Caco-2 (cell line): ENCODE measurements at regions not wholly inside any gene's neighbourhood (a gene's known extent, or its start where the extent isn't known, plus 50 kb on each side); places are given as distances from the start of the nearest gene placed in this dataset.

Source experiments
- BruUV-seq: library from RNA; stranded (reverse); fragments of 400-500 nt; replicated peaks from 2 replicates; lab custom pipeline; 2021; lab: Mats Ljungman, UMichigan
- CTCF ChIA-PET: fragments of 300-600 bp; sonication (Branson Sonifier 250); formaldehyde crosslinking; loops from one replicate; lab custom pipeline; 2022; ENCODE audit warnings: antibody characterized with exemption; lab: Charles Lee
- POLR2A ChIA-PET: fragments of 300-600 bp; sonication (Branson Sonifier 250); formaldehyde crosslinking; loops from one replicate; lab custom pipeline; 2022; ENCODE audit warnings: antibody characterized with exemption; lab: Charles Lee
- DNase-seq, 2 experiments: peaks; one replicate each; pipeline versions ENCODE4 v3.0.0 to v3.0.0-alpha.2; 2020 to 2022
- H3K27me3 ChIP-seq: replicated peaks from 2 replicates; pipeline ENCODE4 v1.6.0; 2011; ENCODE audit warnings: low read length; ENCODE audit not compliant: control insufficient read depth, insufficient read depth
- H3K36me3 ChIP-seq: 2 replicates; pipeline ENCODE4 v1.5.1; 2011; ENCODE audit warnings: low read length; ENCODE audit not compliant: control insufficient read depth, insufficient read depth
- H3K4me1 ChIP-seq: fragments of 250-450 bp; sonication (Bioruptor Pico); 2 replicates; pipeline ENCODE4 v1.5.1; 2020; ENCODE audit warnings: mild to moderate bottlenecking
- H3K4me3 ChIP-seq: 2 replicates; pipeline ENCODE4 v1.5.1; 2011; ENCODE audit warnings: low read depth, mild to moderate bottlenecking, control low read depth, low read length
- H3K9me3 ChIP-seq: fragments of 250-450 bp; sonication (Bioruptor Pico); 2 replicates; pipeline ENCODE4 v1.5.1; 2020; ENCODE audit warnings: mild to moderate bottlenecking, moderate library complexity
- H3K27ac Mint-ChIP-seq: one replicate; pipeline ENCODE4 v1.8.0; 2022; ENCODE audit warnings: mixed read lengths; ENCODE audit not compliant: unreplicated experiment
- H3K27me3 Mint-ChIP-seq: one replicate; pipeline ENCODE4 v1.8.0; 2022; ENCODE audit warnings: mixed read lengths; ENCODE audit not compliant: insufficient read depth, unreplicated experiment
- H3K36me3 Mint-ChIP-seq: one replicate; pipeline ENCODE4 v1.8.0; 2022; ENCODE audit warnings: mild to moderate bottlenecking, mixed read lengths; ENCODE audit not compliant: insufficient read depth, unreplicated experiment
- H3K4me1 Mint-ChIP-seq: one replicate; pipeline ENCODE4 v1.8.0; 2022; ENCODE audit warnings: low read depth, mixed read lengths; ENCODE audit not compliant: unreplicated experiment
- H3K4me3 Mint-ChIP-seq: one replicate; pipeline ENCODE4 v1.8.0; 2022; ENCODE audit warnings: mild to moderate bottlenecking, moderate library complexity, mixed read lengths; ENCODE audit not compliant: unreplicated experiment
- H3K9me3 Mint-ChIP-seq: one replicate; pipeline ENCODE4 v1.8.0; 2022; ENCODE audit warnings: mixed read lengths; ENCODE audit not compliant: unreplicated experiment
- intact Hi-C: fragments of 100-400 bp; cut with micrococcal nuclease; formaldehyde crosslinking; loops from one replicate; pipeline ENCODE4 v1.10.0; 2022; ENCODE audit not compliant: unreplicated experiment
- TF ChIP-seq, protein P1 (sequence below), 2 experiments: fragments of 200-600 bp in 1 of 2; IDR thresholded peaks; 1 replicate in 1 of 2; 2 replicates in 1 of 2; pipeline versions ENCODE4 v1.5.1 to v1.8.0; 2011 to 2022; ENCODE audit warnings: antibody characterized with exemption in 1 of 2, control low read depth in 1 of 2, inconsistent platforms in 1 of 2, low read depth in 1 of 2, low read length in 1 of 2, mild to moderate bottlenecking in 1 of 2, moderate library complexity in 1 of 2; ENCODE audit not compliant: insufficient read depth in 1 of 2, severe bottlenecking in 1 of 2, unreplicated experiment in 1 of 2

DNA sequence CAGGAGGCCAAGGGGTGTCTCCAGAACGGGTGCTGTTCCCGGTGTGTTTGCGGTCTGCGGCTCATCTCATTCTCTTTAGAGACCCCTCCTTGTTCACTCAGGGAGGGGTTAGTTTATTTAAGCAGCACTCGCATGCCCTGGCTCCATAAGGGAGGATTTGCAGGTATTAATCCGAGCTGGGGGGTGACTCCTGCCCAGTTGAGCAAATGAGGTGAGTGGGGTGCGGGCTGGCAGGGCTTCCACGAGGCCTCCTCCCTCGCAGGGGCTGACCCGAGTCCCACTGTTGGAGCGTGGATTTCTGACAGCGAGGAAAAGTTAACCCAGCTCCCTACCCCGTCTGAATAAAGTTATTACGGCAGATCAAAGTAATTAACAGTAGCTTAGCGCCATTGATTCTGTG is 371.8 kb upstream of the SALL3 start:
- Mint-ChIP-seq H3K9me3 (peaks cover 13% of the 10 kb centered on the region), H3K4me3 (no peak overlapping the region), H3K4me1 (no peaks in the 10 kb centered on the region), H3K36me3 (no peaks in the 10 kb centered on the region), H3K27me3 (no peaks in the 10 kb centered on the region), H3K27ac (no peak overlapping the region)
- no peak for DNase-seq
- no peaks in the 10 kb centered on the region for H3K9me3 ChIP-seq
- no peaks in the 10 kb centered on the region for H3K27me3 ChIP-seq
- H3K36me3 ChIP-seq: no peaks in the 10 kb centered on the region
- CTCF ChIA-PET: no interaction called here
- H3K4me3 ChIP-seq: no peak overlapping the region
- TF ChIP-seq, protein P1, sequence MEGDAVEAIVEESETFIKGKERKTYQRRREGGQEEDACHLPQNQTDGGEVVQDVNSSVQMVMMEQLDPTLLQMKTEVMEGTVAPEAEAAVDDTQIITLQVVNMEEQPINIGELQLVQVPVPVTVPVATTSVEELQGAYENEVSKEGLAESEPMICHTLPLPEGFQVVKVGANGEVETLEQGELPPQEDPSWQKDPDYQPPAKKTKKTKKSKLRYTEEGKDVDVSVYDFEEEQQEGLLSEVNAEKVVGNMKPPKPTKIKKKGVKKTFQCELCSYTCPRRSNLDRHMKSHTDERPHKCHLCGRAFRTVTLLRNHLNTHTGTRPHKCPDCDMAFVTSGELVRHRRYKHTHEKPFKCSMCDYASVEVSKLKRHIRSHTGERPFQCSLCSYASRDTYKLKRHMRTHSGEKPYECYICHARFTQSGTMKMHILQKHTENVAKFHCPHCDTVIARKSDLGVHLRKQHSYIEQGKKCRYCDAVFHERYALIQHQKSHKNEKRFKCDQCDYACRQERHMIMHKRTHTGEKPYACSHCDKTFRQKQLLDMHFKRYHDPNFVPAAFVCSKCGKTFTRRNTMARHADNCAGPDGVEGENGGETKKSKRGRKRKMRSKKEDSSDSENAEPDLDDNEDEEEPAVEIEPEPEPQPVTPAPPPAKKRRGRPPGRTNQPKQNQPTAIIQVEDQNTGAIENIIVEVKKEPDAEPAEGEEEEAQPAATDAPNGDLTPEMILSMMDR (IDR thresholded peaks at IDR 0.05; ENCODE audit: insufficient read depth in 1 of 2, low read depth in 1 of 2, low read length in 1 of 2, severe bottlenecking in 1 of 2, unreplicated experiment in 1 of 2): no peak
- H3K4me1 ChIP-seq: no peaks in the 10 kb centered on the region
- no TSS peak for BruUV-seq
- intact Hi-C loops: no loop called here
- POLR2A ChIA-PET: no interaction called here

DNA sequence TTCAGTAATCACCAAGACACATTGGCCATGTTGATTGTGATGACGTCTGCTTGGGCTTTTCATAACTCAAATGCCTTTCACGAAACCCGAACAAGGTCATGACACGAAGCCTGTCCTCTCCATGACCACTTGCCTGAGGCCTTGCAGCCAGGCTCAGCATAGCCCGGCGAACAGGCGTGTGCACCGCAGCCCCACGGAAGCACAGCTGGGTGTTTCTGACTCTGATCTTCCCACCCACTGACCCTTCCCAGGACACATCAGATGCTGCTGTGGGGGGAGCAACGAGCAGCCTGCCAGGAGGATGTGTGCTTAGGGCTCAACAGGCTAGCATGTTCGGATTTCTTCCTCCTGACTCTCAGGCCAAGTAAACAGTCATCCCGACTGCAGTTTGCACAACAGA is 369.4 kb upstream of the SALL3 start:
- CTCF ChIA-PET: no interaction called here

DNA sequence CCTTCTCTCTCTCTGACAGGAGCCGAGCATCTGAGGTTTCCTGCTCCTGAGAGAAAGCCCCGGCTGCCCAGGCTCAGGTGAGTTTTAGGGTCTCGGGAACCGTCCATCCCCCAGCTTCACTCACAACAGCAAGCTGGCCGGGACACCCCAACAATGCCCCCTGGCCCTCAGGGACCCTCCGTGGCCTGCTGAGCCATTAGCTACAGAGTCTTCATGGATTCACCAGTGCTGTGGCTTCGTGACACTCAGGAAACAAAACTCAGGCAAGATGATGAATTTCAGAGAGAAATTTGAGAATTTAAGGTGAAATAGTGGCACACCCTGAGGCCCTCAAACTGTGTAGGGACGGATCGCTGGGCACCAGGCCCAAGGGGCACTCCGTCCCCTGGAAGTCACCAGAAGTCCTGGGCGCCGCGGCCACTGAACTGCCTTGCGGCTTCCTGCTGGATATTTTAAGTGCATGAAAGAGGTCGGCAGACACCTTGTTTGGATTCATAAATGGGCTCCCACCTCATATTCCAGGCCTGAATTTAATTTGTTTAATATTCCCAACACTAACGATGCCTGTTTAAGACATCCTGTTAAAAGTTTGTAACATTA is 368.3 kb upstream of the SALL3 start:
- H3K4me3 ChIP-seq: no peak overlapping the region
- intact Hi-C loops: no loop called here
- DNase-seq: no peak
- no peak overlapping the region for H3K27ac Mint-ChIP-seq
- H3K36me3 ChIP-seq: no peaks in the 10 kb centered on the region
- no peaks in the 10 kb centered on the region for H3K9me3 ChIP-seq
- no TSS peak for BruUV-seq
- H3K9me3 Mint-ChIP-seq: peaks cover 10% of the 10 kb centered on the region
- H3K27me3 Mint-ChIP-seq: no peaks in the 10 kb centered on the region
- TF ChIP-seq, protein P1 (IDR thresholded peaks at IDR 0.05; ENCODE audit: insufficient read depth in 1 of 2, low read depth in 1 of 2, low read length in 1 of 2, severe bottlenecking in 1 of 2, unreplicated experiment in 1 of 2): no peak
- no peaks in the 10 kb centered on the region for H3K4me1 Mint-ChIP-seq
- H3K36me3 Mint-ChIP-seq: no peaks in the 10 kb centered on the region
- H3K4me1 ChIP-seq: no peaks in the 10 kb centered on the region
- no peaks in the 10 kb centered on the region for H3K27me3 ChIP-seq
- ChIA-PET CTCF (no interaction called here), POLR2A (no interaction called here)
- H3K4me3 Mint-ChIP-seq: no peak overlapping the region

More for the DNA sequence above, 369.4 kb upstream of the SALL3 start:
- H3K4me1 Mint-ChIP-seq: no peaks in the 10 kb centered on the region
- intact Hi-C loops: no loop called here
- DNase-seq: no peak
- H3K4me3 Mint-ChIP-seq: no peak overlapping the region
- no peaks in the 10 kb centered on the region for H3K36me3 ChIP-seq
- H3K36me3 Mint-ChIP-seq: no peaks in the 10 kb centered on the region
- H3K4me3 ChIP-seq: no peak overlapping the region
- POLR2A ChIA-PET: no interaction called here
- BruUV-seq: no TSS peak
- peaks cover 13% of the 10 kb centered on the region for H3K9me3 Mint-ChIP-seq
- H3K9me3 ChIP-seq: no peaks in the 10 kb centered on the region
- no peaks in the 10 kb centered on the region for H3K4me1 ChIP-seq
- no peak overlapping the region for H3K27ac Mint-ChIP-seq
- H3K27me3 ChIP-seq: no peaks in the 10 kb centered on the region
- TF ChIP-seq, protein P1 (IDR thresholded peaks at IDR 0.05; ENCODE audit: insufficient read depth in 1 of 2, low read depth in 1 of 2, low read length in 1 of 2, severe bottlenecking in 1 of 2, unreplicated experiment in 1 of 2): no peak
- no peaks in the 10 kb centered on the region for H3K27me3 Mint-ChIP-seq
